Stimulated activated CD8-positive, alpha-beta memory T cell treated with anti-CD3 and anti-CD28 coated beads, Interleukin-2, amount 100 ng/mL, for 48 hours (primary cell): ENCODE measurements at regions not wholly inside any gene's neighbourhood (a gene's known extent, or its start where the extent isn't known, plus 50 kb on each side); places are given as distances from the start of the nearest gene placed in this dataset.
"Not testable (repeated sequence)": the region's sequence is repeated elsewhere in the genome, so short reads cannot be mapped to it uniquely, and the experiment has no call there.

Source experiments
- DNase-seq, 2 donors: peaks; one replicate each; pipeline ENCODE4 v3.0.0-alpha.2; 2020; ENCODE audit warnings: low read depth in 2 of 2

GRCh38 chr7:113784316-113784715 is 134.5 kb downstream of the PPP1R3A start:
- DNase-seq, result no peak

- DNase-seq, result no peak
Measured at GRCh38 chr7:113783403-113783802, 135.4 kb downstream of the PPP1R3A start.

GRCh38 chr7:113775804-113776203 is 143.0 kb downstream of the PPP1R3A start:
- DNase-seq, result no peak

- DNase-seq, result no peak
Measured at GRCh38 chr7:113775401-113775800, 143.4 kb downstream of the PPP1R3A start.

- no peak for DNase-seq
Measured at GRCh38 chr7:113774182-113774807, 144.5 kb downstream of the PPP1R3A start.

GRCh38 chr7:113770146-113770738 is 148.6 kb downstream of the PPP1R3A start:
- no peak for DNase-seq

GRCh38 chr7:113768387-113768786 is 150.4 kb downstream of the PPP1R3A start:
- DNase-seq, result no peak

- DNase-seq, result no peak
Measured at GRCh38 chr7:113764401-113765035, 154.3 kb downstream of the PPP1R3A start.

- DNase-seq, result no peak
Measured at GRCh38 chr7:113763226-113763625, 155.6 kb downstream of the PPP1R3A start.

- DNase-seq, result no peak
Measured at GRCh38 chr7:113756250-113756649, 162.6 kb downstream of the PPP1R3A start.

- DNase-seq, result no peak
Measured at GRCh38 chr7:113752689-113753088, 166.1 kb downstream of the PPP1R3A start.

GRCh38 chr7:113752289-113752688 is 166.5 kb downstream of the PPP1R3A start:
- no peak for DNase-seq

GRCh38 chr7:113751547-113751946 is 167.3 kb downstream of the PPP1R3A start:
- DNase-seq, result no peak

GRCh38 chr7:113748385-113748784 is 170.4 kb downstream of the PPP1R3A start:
- not testable (repeated sequence) for DNase-seq

- not testable (repeated sequence) for DNase-seq
Measured at GRCh38 chr7:113742946-113743431, 175.8 kb downstream of the PPP1R3A start.

- no peak for DNase-seq
Measured at GRCh38 chr7:113742377-113742776, 176.4 kb downstream of the PPP1R3A start.

GRCh38 chr7:113731571-113731970 is 187.2 kb downstream of the PPP1R3A start:
- DNase-seq, result no peak

- DNase-seq, result no peak
Measured at GRCh38 chr7:113730309-113730955, 188.4 kb downstream of the PPP1R3A start.

GRCh38 chr7:113727486-113727885 is 191.3 kb downstream of the PPP1R3A start:
- no peak for DNase-seq

GRCh38 chr7:113722006-113722405 is 196.8 kb downstream of the PPP1R3A start:
- no peak for DNase-seq

- DNase-seq, result no peak
Measured at GRCh38 chr7:113717739-113718138, 201.1 kb downstream of the PPP1R3A start.

- DNase-seq, result no peak
Measured at GRCh38 chr7:113715981-113716856, 202.6 kb downstream of the PPP1R3A start.
